IPS-NIHi7 (cell line): ENCODE measurements at regions not wholly inside any gene's neighbourhood (a gene's known extent, or its start where the extent isn't known, plus 50 kb on each side); places are given as distances from the start of the nearest gene placed in this dataset.
A peak's percentile ranks its signal among the peaks of the same experiment; 100 is the strongest.
"Not testable (repeated sequence)": the region's sequence is repeated elsewhere in the genome, so short reads cannot be mapped to it uniquely, and the experiment has no call there.

ENCODE experiments used
- DNase-seq: peaks from one replicate; pipeline ENCODE4 v3.0.0; 2012; ENCODE audit warnings: mixed read lengths; ENCODE audit errors: extremely low spot score

DNA sequence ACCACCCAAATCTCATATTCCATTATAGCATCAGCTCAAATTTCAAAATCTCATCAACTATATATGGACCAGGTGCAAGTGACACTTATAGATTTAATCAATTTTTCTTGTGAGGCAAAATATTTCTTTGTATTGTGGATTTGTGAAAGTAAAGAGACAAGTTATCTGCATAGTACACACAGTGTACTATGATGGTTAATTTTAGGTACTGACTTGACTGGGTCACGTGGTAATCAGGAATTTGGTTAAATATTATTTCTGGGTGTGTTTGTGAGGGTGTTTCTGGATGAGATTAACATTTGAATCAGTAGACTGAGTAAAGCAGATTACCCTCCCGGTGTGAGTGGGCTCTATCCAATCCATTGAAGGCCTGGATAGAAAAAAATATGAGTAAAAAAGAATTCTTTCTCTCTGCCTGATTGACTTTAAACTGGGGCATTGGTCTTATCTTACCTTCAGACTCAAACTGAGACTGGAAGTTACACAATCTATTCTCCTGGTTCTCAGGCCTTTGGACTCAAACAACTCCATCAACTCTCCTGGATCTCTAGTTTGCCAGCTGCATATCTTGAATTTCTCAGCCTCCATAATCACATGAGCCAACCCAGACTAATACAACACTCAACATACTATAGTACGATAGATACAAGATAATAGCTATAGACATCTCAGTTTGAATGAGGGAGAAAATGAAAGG, 799.9 kb downstream of the NAP1L3 start:
- not testable (repeated sequence) for DNase-seq

DNA sequence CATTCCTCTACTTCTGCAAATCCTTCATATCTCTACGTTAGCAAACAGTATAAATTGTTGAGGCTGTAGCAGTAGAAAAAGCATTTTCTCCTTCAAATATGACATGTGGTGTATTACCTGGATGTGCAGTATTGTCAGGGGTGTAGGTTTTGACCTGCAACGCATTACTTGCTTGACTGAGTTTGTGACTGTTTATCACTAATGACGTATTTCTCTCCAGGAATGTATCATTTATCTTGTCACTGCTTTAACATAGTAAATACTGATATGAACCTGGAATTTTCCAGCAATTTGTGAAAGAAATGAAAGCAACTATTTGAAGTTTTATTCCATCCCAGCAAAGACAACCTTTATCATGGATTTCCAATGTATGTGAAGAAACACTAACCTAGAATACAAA, 823.4 kb downstream of the NAP1L3 start:
- not testable (repeated sequence) for DNase-seq

DNA sequence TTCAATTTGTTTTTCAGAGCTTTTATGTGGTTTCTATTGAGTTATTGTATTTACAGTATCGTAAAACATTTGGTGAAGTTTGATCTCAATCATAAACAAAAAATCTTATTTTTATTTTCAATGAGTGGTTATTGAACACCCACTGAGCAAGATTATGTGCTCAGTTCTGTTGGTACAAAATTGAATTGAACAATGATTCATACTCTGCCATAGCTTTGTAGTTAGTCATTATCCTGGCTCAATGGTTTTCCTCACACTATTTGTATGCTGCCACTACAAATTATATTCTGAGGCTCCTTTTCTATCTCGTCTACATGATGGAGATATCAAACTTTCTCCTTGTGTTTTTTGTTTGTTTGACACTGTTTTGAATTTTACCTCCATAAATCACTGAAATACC, 829.5 kb downstream of the NAP1L3 start:
- not testable (repeated sequence) for DNase-seq

DNA sequence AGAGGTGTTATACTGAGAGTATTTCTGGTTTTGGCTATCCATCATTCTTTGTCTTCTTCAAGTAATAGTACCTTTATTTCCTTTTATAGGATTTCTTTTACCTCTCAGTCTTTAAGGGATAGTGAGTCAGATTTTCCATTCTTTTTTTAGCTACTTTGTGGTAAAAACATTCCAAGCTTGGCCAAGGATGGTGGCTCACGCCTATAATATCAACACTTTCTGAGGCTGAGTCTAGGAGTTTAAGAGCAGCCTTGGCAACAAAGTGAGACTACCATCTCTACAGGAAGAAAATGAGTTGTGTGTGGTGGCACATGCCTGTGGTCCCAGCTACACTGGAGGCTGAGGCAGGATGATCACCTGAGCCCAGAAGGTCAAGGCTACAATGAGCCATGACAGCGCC, 840.6 kb downstream of the NAP1L3 start:
- DNase-seq: not testable (repeated sequence)

DNA sequence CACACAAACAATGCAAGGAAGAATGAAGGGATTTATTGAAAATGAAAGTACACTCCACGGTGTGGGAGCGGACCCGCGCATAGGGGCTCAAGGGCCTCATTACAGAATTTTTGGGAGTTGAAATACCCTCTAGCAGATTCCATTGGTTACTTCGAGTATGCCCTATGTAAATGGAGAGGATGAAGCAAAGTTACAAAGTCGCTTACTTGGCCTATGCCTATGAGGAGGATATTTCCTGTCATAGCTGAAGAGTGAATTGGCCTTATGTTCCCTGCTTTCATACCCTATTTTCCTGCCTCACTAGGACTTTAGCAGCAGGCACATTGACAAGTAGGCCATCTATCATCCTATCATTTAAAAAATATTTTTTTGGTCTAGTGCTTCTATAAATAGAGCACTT, 843.3 kb downstream of the NAP1L3 start:
- not testable (repeated sequence) for DNase-seq

DNA sequence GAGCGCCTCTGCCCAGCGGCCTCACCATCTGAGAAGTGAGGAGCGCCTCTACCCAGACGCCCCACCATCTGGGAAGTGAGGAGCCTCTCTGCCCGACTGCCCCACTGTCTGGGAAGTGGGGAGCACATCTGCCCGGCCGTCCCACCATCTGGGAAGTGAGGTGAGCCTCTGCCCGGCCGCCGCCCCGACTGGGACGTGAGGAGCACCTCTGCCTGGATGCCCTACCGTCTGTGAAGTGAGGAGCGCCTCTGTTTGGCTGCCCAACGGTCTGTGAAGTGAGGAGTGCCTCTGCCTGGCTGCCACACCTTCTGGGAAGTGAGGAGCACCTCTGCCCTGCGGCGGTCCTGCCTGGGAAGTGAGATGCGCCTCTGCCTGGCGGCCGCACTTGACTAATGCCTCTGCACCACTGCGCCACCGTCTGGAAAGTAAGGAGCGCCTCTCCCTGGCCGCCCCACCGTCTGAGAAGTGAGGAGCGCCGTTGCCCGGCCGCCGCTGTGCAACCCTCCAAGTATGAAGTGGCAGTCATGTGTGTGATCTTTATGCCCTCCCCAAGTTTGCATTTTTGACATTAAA, 851.7 kb downstream of the NAP1L3 start:
- DNase-seq: not testable (repeated sequence)

DNA sequence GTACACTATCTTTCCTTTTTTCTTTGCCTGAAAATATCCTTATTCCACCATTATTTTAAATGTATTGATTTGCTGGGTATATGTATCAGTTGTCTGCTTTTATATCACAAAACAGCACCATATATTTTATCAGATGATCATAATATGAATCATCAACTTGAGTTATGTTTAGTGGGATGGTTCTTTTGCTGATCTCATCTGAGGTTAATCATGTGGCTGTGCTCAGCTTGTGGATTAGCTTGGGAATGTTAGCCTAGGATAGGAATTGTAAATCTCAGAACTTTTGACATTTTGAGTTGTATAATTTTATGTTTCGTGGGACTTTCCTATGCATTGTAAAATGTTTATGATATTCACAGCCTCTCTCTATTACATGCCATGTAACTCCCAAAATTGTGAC, 881.3 kb downstream of the NAP1L3 start:
- not testable (repeated sequence) for DNase-seq

DNA sequence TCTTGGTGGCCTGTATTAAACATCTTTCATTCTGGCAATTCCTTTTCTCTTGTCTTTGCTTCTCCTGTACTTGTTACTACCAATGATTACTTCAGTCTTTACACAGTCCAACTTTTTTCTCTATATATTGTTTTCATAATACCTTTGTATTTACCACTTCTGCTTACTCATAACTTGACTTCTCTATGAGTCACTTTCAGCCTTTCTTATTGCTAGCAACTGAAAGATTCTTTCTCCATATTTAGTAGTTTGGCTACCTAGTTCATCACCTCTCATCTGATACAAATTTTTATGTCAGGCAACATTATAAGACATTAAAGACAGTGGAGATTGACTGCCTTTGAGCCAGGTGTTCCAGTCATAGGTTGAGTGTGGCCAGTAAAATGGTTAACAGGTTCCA, 893.3 kb downstream of the NAP1L3 start:
- not testable (repeated sequence) for DNase-seq

DNA sequence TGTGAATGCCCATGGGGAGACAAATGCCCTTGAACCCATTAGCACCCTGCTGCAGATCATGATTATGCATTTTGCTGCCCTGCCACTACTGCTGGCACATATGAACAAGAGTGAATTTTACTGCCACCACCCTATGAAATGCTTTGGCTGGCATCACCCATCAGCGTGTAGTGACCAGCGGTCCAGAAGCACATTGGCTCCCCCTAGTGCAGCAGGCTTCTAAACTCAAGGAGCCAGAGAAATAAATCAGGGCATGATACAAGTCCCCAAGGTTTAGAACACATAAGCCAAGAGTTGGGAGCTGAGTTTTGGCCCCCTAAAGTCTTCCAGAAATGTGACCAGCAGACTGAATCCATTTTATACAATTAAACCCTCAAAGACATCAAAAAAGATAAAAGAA, 899.4 kb downstream of the NAP1L3 start:
- peak; percentile 12 for DNase-seq

DNA sequence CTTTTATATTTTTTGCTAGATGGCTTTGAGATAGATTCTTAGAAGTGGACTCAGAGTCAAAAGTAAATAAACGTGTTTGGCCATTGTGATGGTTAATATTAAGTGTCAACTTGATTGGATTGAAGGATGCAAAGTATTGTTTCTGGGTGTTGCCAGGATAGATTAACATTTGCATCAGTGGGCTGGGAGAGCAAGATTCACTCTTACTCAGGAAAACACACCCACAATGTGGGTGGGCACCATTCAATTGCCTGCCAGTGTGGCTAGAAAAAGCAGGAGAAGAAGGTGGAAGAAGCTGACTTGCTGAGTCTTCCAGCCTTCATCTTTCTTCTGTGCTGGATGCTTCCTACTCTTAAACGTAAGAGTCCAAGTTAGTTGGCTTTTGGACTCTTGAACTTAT, 912.4 kb downstream of the NAP1L3 start:
- DNase-seq: not testable (repeated sequence)
